H1 (cell line): ENCODE measurements at regions not wholly inside any gene's neighbourhood (a gene's known extent, or its start where the extent isn't known, plus 50 kb on each side); places are given as distances from the start of the nearest gene placed in this dataset.

Experiments used
- CTCF ChIA-PET: fragments of 300-600 bp; sonication (Branson Sonifier 250); formaldehyde crosslinking; loops from one replicate; lab custom pipeline; 2021; ENCODE audit not compliant: partially characterized antibody; lab: Charles Lee
- POLR2A ChIA-PET: fragments of 300-600 bp; sonication (Branson Sonifier 250); formaldehyde crosslinking; loops from one replicate; lab custom pipeline; 2021; ENCODE audit warnings: inconsistent platforms; ENCODE audit not compliant: partially characterized antibody; lab: Charles Lee
- DNase-seq, 2 experiments: peaks; one replicate each; pipeline versions ENCODE4 v3.0.0 to v3.0.0-alpha.2; 2010 to 2022; ENCODE audit warnings: low spot score in 2 of 2, low read depth in 1 of 2, mixed read lengths in 1 of 2
- FAIRE-seq: peaks from 2 replicates; lab custom pipeline; 2011; peaks lifted over from hg19 to GRCh38; lab: Jason Lieb, UNC
- H2AFZ ChIP-seq: 2 replicates; pipeline ENCODE4 v1.8.1; 2012; ENCODE audit warnings: low read length, inconsistent platforms
- H2AK5ac ChIP-seq: 2 replicates; pipeline ENCODE4 v1.6.1; 2013; ENCODE audit warnings: low read depth, low read length
- H2BK120ac ChIP-seq: replicated peaks from 2 replicates; pipeline ENCODE3; 2013; ENCODE audit warnings: low read depth, low read length, inconsistent platforms
- H2BK12ac ChIP-seq: 2 replicates; pipeline ENCODE4 v1.6.1; 2013; ENCODE audit warnings: low read depth, low read length
- H2BK15ac ChIP-seq: 2 replicates; pipeline ENCODE4 v1.6.1; 2013; ENCODE audit warnings: low read length
- H2BK20ac ChIP-seq: 2 replicates; pipeline ENCODE4 v1.6.1; 2013; ENCODE audit warnings: low read length
- H2BK5ac ChIP-seq: 2 replicates; pipeline ENCODE4 v1.6.1; 2013; ENCODE audit warnings: low read depth, low read length
- H3K14ac ChIP-seq: 2 replicates; pipeline ENCODE4 v1.6.1; 2013; ENCODE audit warnings: inconsistent platforms; ENCODE audit not compliant: insufficient read length
- H3K18ac ChIP-seq: 2 replicates; pipeline ENCODE4 v1.6.1; 2013; ENCODE audit warnings: low read length; ENCODE audit errors: extremely low read depth
- H3K23ac ChIP-seq: 2 replicates; pipeline ENCODE4 v1.6.1; 2013; ENCODE audit warnings: inconsistent platforms; ENCODE audit not compliant: insufficient read length
- H3K23me2 ChIP-seq: 2 replicates; pipeline ENCODE4 v1.6.1; 2013; ENCODE audit warnings: low read depth, low read length
- H3K27ac ChIP-seq: 2 replicates; pipeline ENCODE4 v1.6.1; 2011; ENCODE audit warnings: low read depth, low read length, inconsistent platforms
- H3K27me3 ChIP-seq, 4 experiments: replicated peaks in 1 of 4; 1 replicate in 1 of 4; 2 replicates in 3 of 4; pipeline versions ENCODE4 v1.6.1 to v1.8.1; 2011 to 2013; ENCODE audit warnings: low read length in 3 of 4, mild to moderate bottlenecking in 3 of 4, inconsistent platforms in 2 of 4, mixed read lengths in 2 of 4, moderate library complexity in 1 of 4; ENCODE audit not compliant: control insufficient read depth in 3 of 4, insufficient read depth in 3 of 4; ENCODE audit errors: extremely low read depth in 1 of 4
- H3K36me3 ChIP-seq, 4 experiments: 2 replicates each; pipeline versions ENCODE4 v1.6.1 to v1.8.1; 2011 to 2013; ENCODE audit warnings: mild to moderate bottlenecking in 4 of 4, low read length in 3 of 4, moderate library complexity in 2 of 4, control low read depth in 1 of 4, inconsistent platforms in 1 of 4; ENCODE audit not compliant: insufficient read depth in 4 of 4, control insufficient read depth in 2 of 4
- H3K4ac ChIP-seq: replicated peaks from 2 replicates; pipeline ENCODE3; 2013; ENCODE audit warnings: low read length, low read depth, mixed read lengths, inconsistent platforms; ENCODE audit not compliant: insufficient read length
- H3K4me1 ChIP-seq, 4 experiments: replicated peaks in 1 of 4; 1 replicate in 1 of 4; 2 replicates in 3 of 4; pipeline versions ENCODE4 v1.6.1 to v1.8.1; 2011 to 2013; ENCODE audit warnings: low read length in 3 of 4, inconsistent platforms in 2 of 4, mixed read lengths in 1 of 4; ENCODE audit not compliant: insufficient read depth in 4 of 4, control insufficient read depth in 3 of 4
- H3K4me2 ChIP-seq, 2 experiments: 2 replicates each; pipeline versions ENCODE4 v1.6.1 to v1.8.1; 2011 to 2013; ENCODE audit warnings: low read depth in 2 of 2, low read length in 2 of 2, control low read depth in 1 of 2, inconsistent platforms in 1 of 2, mild to moderate bottlenecking in 1 of 2; ENCODE audit not compliant: insufficient read depth in 1 of 2
- H3K4me3 ChIP-seq, 4 experiments: fragments of 200-600, 300-600 bp in 1 of 4; sonication (generic), shearing (Covaris generic), sonication (Bioruptor Twin) in 1 of 4; 2 replicates each; pipeline versions ENCODE4 v1.5.1 to v1.8.1; 2011 to 2016; ENCODE audit warnings: low read length in 4 of 4, low read depth in 3 of 4, control low read depth in 2 of 4, inconsistent platforms in 2 of 4, mild to moderate bottlenecking in 2 of 4, mixed read lengths in 1 of 4, moderate library complexity in 1 of 4; ENCODE audit not compliant: insufficient read depth in 2 of 4; ENCODE audit errors: extremely low read depth in 1 of 4
- H3K56ac ChIP-seq: replicated peaks from 2 replicates; pipeline ENCODE3; 2013; ENCODE audit warnings: low read depth, mild to moderate bottlenecking, mixed read lengths, low read length, inconsistent platforms; ENCODE audit not compliant: insufficient read length
- H3K79me1 ChIP-seq: 2 replicates; pipeline ENCODE4 v1.6.1; 2013; ENCODE audit warnings: low read depth, low read length, control low read depth
- H3K79me2 ChIP-seq, 2 experiments: 2 replicates each; pipeline versions ENCODE4 v1.6.1 to v1.8.1; 2012 to 2013; ENCODE audit warnings: low read length in 2 of 2, mild to moderate bottlenecking in 2 of 2, inconsistent platforms in 1 of 2; ENCODE audit not compliant: insufficient read depth in 2 of 2, control insufficient read depth in 1 of 2
- H3K9ac ChIP-seq, 4 experiments: replicated peaks in 1 of 4; 1 replicate in 1 of 4; 2 replicates in 3 of 4; pipeline versions ENCODE4 v1.6.1 to v1.8.1; 2011 to 2013; ENCODE audit warnings: low read depth in 3 of 4, low read length in 3 of 4, control low read depth in 2 of 4, mild to moderate bottlenecking in 2 of 4, moderate library complexity in 2 of 4, inconsistent platforms in 1 of 4; ENCODE audit errors: extremely low read depth in 1 of 4
- H3K9me3 ChIP-seq, 2 experiments: 2 replicates each; pipeline versions ENCODE4 v1.6.1 to v1.8.1; 2012 to 2013; ENCODE audit warnings: mild to moderate bottlenecking in 2 of 2, moderate library complexity in 2 of 2, control low read depth in 1 of 2, inconsistent platforms in 1 of 2, low read depth in 1 of 2, low read length in 1 of 2, mixed read lengths in 1 of 2; ENCODE audit not compliant: insufficient read depth in 2 of 2
- H4K20me1 ChIP-seq, 2 experiments: replicated peaks in 1 of 2; 2 replicates each; pipeline versions ENCODE3 to v1.8.1; 2011 to 2013; ENCODE audit warnings: inconsistent platforms in 2 of 2, low read length in 2 of 2, mild to moderate bottlenecking in 1 of 2; ENCODE audit not compliant: insufficient read depth in 2 of 2, control insufficient read depth in 1 of 2
- H4K5ac ChIP-seq: 2 replicates; pipeline ENCODE4 v1.6.1; 2013; ENCODE audit warnings: low read length, low read depth, mixed read lengths, inconsistent platforms; ENCODE audit not compliant: insufficient read length
- H4K8ac ChIP-seq: 2 replicates; pipeline ENCODE4 v1.8.0; 2013; ENCODE audit warnings: mild to moderate bottlenecking, moderate library complexity, low read length, inconsistent platforms; ENCODE audit not compliant: insufficient read depth; ENCODE audit errors: extremely low read depth
- H4K91ac ChIP-seq: replicated peaks from 2 replicates; pipeline ENCODE3; 2013; ENCODE audit warnings: low read length, mixed read lengths, inconsistent platforms; ENCODE audit not compliant: insufficient read length
- BCL11A ChIP-seq, 2 experiments: IDR thresholded peaks; one replicate each; pipeline ENCODE4 v1.6.1; 2011; ENCODE audit warnings: low read depth in 2 of 2, low read length in 2 of 2, mild to moderate bottlenecking in 2 of 2
- CHD2 ChIP-seq: IDR thresholded peaks from 2 replicates; pipeline ENCODE4 v1.6.1; 2012; ENCODE audit warnings: low read length, improper control_type of control experiment
- EZH2 ChIP-seq: fragments of 200-600 bp; sonication (generic); IDR thresholded peaks from 2 replicates; pipeline ENCODE4 v1.7.1; 2012; ENCODE audit warnings: low read depth, mild to moderate bottlenecking, moderate library complexity, low read length, inconsistent platforms; ENCODE audit not compliant: severe bottlenecking
- GTF2F1 ChIP-seq: IDR thresholded peaks from 2 replicates; pipeline ENCODE4 v1.6.1; 2012; ENCODE audit warnings: low read depth, low read length, improper control_type of control experiment, borderline replicate concordance
- HDAC2 ChIP-seq, 2 experiments: fragments of 300-600 bp in 1 of 2; sonication (generic) in 1 of 2; IDR thresholded peaks; 2 replicates each; pipeline ENCODE4 v1.6.1; 2011 to 2012; ENCODE audit warnings: low read depth in 2 of 2, low read length in 2 of 2, mild to moderate bottlenecking in 2 of 2, moderate library complexity in 2 of 2, borderline replicate concordance in 1 of 2, inconsistent platforms in 1 of 2
- KDM5A ChIP-seq: fragments of 200-600 bp; IDR thresholded peaks from 2 replicates; pipeline ENCODE4 v1.7.1; 2012; ENCODE audit warnings: mild to moderate bottlenecking, low read length, inconsistent platforms, mixed read lengths
- NRF1 ChIP-seq: IDR thresholded peaks from 2 replicates; pipeline ENCODE4 v1.6.1; 2011; ENCODE audit warnings: mild to moderate bottlenecking, low read depth, low read length, improper control_type of control experiment
- POLR2A ChIP-seq, 2 experiments: IDR thresholded peaks; 1 replicate in 1 of 2; 2 replicates in 1 of 2; pipeline ENCODE4 v1.6.1; 2011; ENCODE audit warnings: low read depth in 2 of 2, low read length in 2 of 2, mild to moderate bottlenecking in 2 of 2; ENCODE audit errors: control extremely low read depth in 1 of 2
- RBBP5 ChIP-seq: IDR thresholded peaks from 2 replicates; pipeline ENCODE4 v1.7.1; 2012; ENCODE audit warnings: low read depth, mild to moderate bottlenecking, inconsistent platforms, low read length, moderate library complexity, borderline replicate concordance
- RNF2 ChIP-seq: fragments of 200-900, 300-1000 bp; sonication (generic); IDR thresholded peaks from 2 replicates; pipeline ENCODE4 v1.7.1; 2016; ENCODE audit warnings: borderline replicate concordance, low read depth, mild to moderate bottlenecking, antibody characterized with exemption, low read length; ENCODE audit not compliant: poor library complexity, severe bottlenecking; ENCODE audit errors: missing control alignments
- SIN3A ChIP-seq, 2 experiments: IDR thresholded peaks in 1 of 2; conservative IDR thresholded peaks in 1 of 2; 2 replicates each; pipeline ENCODE4 v1.6.1; 2011 to 2012; ENCODE audit warnings: low read length in 2 of 2, improper control_type of control experiment in 1 of 2, low read depth in 1 of 2, mild to moderate bottlenecking in 1 of 2
- SRF ChIP-seq: IDR thresholded peaks from 2 replicates; pipeline ENCODE4 v1.6.1; 2011; ENCODE audit warnings: mild to moderate bottlenecking, low read depth, low read length, moderate library complexity
- SUZ12 ChIP-seq: fragments of 200-600 bp; sonication (generic); IDR thresholded peaks from 2 replicates; pipeline ENCODE4 v1.6.1; 2012; ENCODE audit warnings: mild to moderate bottlenecking, inconsistent platforms, low read length, moderate library complexity, mixed read lengths
- TAF7 ChIP-seq: optimal IDR thresholded peaks from 2 replicates; pipeline ENCODE3; 2011; ENCODE audit warnings: low read depth, mild to moderate bottlenecking, inconsistent platforms, low read length, moderate library complexity, borderline replicate concordance
- TBP ChIP-seq: IDR thresholded peaks from 2 replicates; pipeline ENCODE4 v1.6.1; 2011; ENCODE audit warnings: low read depth, low read length, improper control_type of control experiment
- TEAD4 ChIP-seq: IDR thresholded peaks from 2 replicates; pipeline ENCODE4 v1.6.1; 2012; ENCODE audit warnings: low read depth, low read length, inconsistent platforms, mixed read lengths

DNA sequence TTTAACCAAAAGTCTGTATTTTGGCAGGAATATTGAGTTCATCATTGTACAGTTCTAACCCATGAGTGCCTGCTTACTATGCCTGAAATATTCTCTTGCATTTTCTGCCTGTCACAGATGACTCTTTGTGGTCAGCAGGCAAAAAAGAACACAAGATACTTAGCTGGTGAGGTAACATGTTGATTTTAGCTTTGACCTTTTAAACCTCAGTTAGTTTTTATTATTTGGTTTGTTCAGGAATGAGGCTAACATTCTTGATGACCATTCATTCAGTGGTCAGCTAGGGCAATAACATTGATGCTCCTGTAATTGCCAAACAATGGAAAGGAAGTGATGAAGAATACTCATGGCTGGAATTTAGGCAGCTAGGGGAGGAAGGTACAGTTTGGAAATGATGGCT, 491.2 kb downstream of the PIK3C3 start:
- Histone ChIP-seq H3K23me2 (no peaks in the 10 kb centered on the region), H4K8ac (no peak overlapping the region), H3K27me3 (no peaks in the 10 kb centered on the region), H2BK12ac (no peak overlapping the region), H3K79me2 (no peaks in the 10 kb centered on the region), H3K36me3 (no peaks in the 10 kb centered on the region), H4K91ac (no peak overlapping the region), H4K20me1 (no peaks in the 10 kb centered on the region), H3K9me3 (peaks cover 14 to 29% of the 10 kb centered on the region in 2 experiments), H3K18ac (no peak overlapping the region), H2BK20ac (no peak overlapping the region), H2AK5ac (no peak overlapping the region), H2BK120ac (no peak overlapping the region), H3K4me1 (no peaks in the 10 kb centered on the region), H3K14ac (no peak overlapping the region), H3K23ac (no peak overlapping the region), H2BK5ac (no peak overlapping the region), H3K4me2 (no peak overlapping the region), H3K4me3 (no peak overlapping the region), H3K9ac (no peak overlapping the region), H4K5ac (no peak overlapping the region), H2BK15ac (no peak overlapping the region), H3K79me1 (no peaks in the 10 kb centered on the region), H3K4ac (no peak overlapping the region), H2AFZ (no peak overlapping the region), H3K27ac (no peak overlapping the region), H3K56ac (no peak overlapping the region)
- ChIA-PET POLR2A (no interaction called here), CTCF (no interaction called here)
- no peak for DNase-seq
- FAIRE-seq: no peak
- TF ChIP-seq HDAC2 (IDR thresholded peaks at IDR 0.05; ENCODE audit: borderline replicate concordance in 1 of 2, low read depth in 2 of 2, low read length in 2 of 2) (no peak), TAF7 (no peak), SIN3A (conservative IDR thresholded peaks at IDR 0.05 in 1 of 2, IDR thresholded peaks at IDR 0.05 in 1 of 2; ENCODE audit: low read depth in 1 of 2, low read length in 2 of 2) (no peak), POLR2A (IDR thresholded peaks at IDR 0.05; ENCODE audit: control extremely low read depth in 1 of 2, low read depth in 2 of 2, low read length in 2 of 2) (no peak), SRF (no peak), TBP (no peak), BCL11A (IDR thresholded peaks at IDR 0.05; ENCODE audit: low read depth in 2 of 2, low read length in 2 of 2) (no peak), TEAD4 (no peak), RBBP5 (no peak), KDM5A (no peak), SUZ12 (no peak), NRF1 (no peak), CHD2 (no peak), GTF2F1 (no peak), RNF2 (no peak), EZH2 (no peak)
